Progenitor cell of endocrine pancreas (in vitro differentiated cells): ENCODE measurements at regions not wholly inside any gene's neighbourhood (a gene's known extent, or its start where the extent isn't known, plus 50 kb on each side); places are given as distances from the start of the nearest gene placed in this dataset.

Experiments used
- DNase-seq: peaks from one replicate; pipeline ENCODE4 v3.0.0; 2021; ENCODE audit warnings: low spot score; ENCODE audit not compliant: unreplicated experiment
- H3K27ac Mint-ChIP-seq: 2 replicates; pipeline ENCODE4 v1.8.0; 2021; ENCODE audit warnings: mild to moderate bottlenecking, moderate library complexity, mixed read lengths
- H3K27me3 Mint-ChIP-seq: 2 replicates; pipeline ENCODE4 v1.8.0; 2021; ENCODE audit warnings: mixed read lengths
- H3K36me3 Mint-ChIP-seq: 2 replicates; pipeline ENCODE4 v1.8.0; 2022; ENCODE audit warnings: mixed read lengths; ENCODE audit not compliant: insufficient read depth
- H3K4me1 Mint-ChIP-seq: 2 replicates; pipeline ENCODE4 v1.8.0; 2021; ENCODE audit warnings: low read depth, mixed read lengths
- H3K4me3 Mint-ChIP-seq: 2 replicates; pipeline ENCODE4 v1.8.0; 2021; ENCODE audit warnings: low read depth, mild to moderate bottlenecking, moderate library complexity, mixed read lengths
- H3K9me3 Mint-ChIP-seq: 2 replicates; pipeline ENCODE4 v1.8.0; 2021; ENCODE audit warnings: low read depth, mixed read lengths
- CTCF ChIP-seq: fragments of 200-600 bp; sonication (generic); IDR thresholded peaks from one replicate; pipeline ENCODE4 v1.5.0; 2021; ENCODE audit warnings: antibody characterized with exemption, mild to moderate bottlenecking; ENCODE audit not compliant: unreplicated experiment

- DNase-seq, result no peak
- Mint-ChIP-seq H3K27me3 (no peaks in the 10 kb centered on the region), H3K4me1 (no peaks in the 10 kb centered on the region), H3K4me3 (no peak overlapping the region), H3K36me3 (no peaks in the 10 kb centered on the region), H3K27ac (no peak overlapping the region), H3K9me3 (peaks cover 7% of the 10 kb centered on the region)
- no peak for TF ChIP-seq CTCF
Measured at GRCh38 chr14:81952917-81953316, 419.3 kb upstream of the SEL1L start.

GRCh38 chr14:81953419-81953818 lies 419.8 kb upstream of the SEL1L start:
- H3K9me3 Mint-ChIP-seq, result peaks cover 7% of the 10 kb centered on the region
- no peak overlapping the region for H3K27ac Mint-ChIP-seq
- H3K36me3 Mint-ChIP-seq, result no peaks in the 10 kb centered on the region
- no peak for TF ChIP-seq CTCF
- no peak overlapping the region for H3K4me3 Mint-ChIP-seq
- H3K4me1 Mint-ChIP-seq, result no peaks in the 10 kb centered on the region
- no peak for DNase-seq
- no peaks in the 10 kb centered on the region for H3K27me3 Mint-ChIP-seq

GRCh38 chr14:81955123-81955522 lies 421.5 kb upstream of the SEL1L start:
- Mint-ChIP-seq H3K4me1 (no peaks in the 10 kb centered on the region), H3K27ac (no peak overlapping the region), H3K9me3 (peaks cover 10% of the 10 kb centered on the region), H3K36me3 (no peaks in the 10 kb centered on the region), H3K4me3 (no peak overlapping the region), H3K27me3 (no peaks in the 10 kb centered on the region)
- DNase-seq, result no peak
- TF ChIP-seq CTCF, result no peak

- no peak overlapping the region for H3K27ac Mint-ChIP-seq
- no peaks in the 10 kb centered on the region for H3K4me1 Mint-ChIP-seq
- no peak for TF ChIP-seq CTCF
- no peaks in the 10 kb centered on the region for H3K27me3 Mint-ChIP-seq
- DNase-seq, result no peak
- no peak overlapping the region for H3K4me3 Mint-ChIP-seq
- no peaks in the 10 kb centered on the region for H3K36me3 Mint-ChIP-seq
- H3K9me3 Mint-ChIP-seq, result peaks cover 3% of the 10 kb centered on the region
Measured at GRCh38 chr14:81960781-81961180, 427.1 kb upstream of the SEL1L start.

- no peak for DNase-seq
- Mint-ChIP-seq H3K4me1 (no peaks in the 10 kb centered on the region), H3K27ac (no peak overlapping the region), H3K4me3 (no peak overlapping the region), H3K9me3 (peaks cover 16% of the 10 kb centered on the region), H3K36me3 (no peaks in the 10 kb centered on the region), H3K27me3 (no peaks in the 10 kb centered on the region)
- TF ChIP-seq CTCF, result no peak
Measured at GRCh38 chr14:81963846-81964245, 430.2 kb upstream of the SEL1L start.

- no peaks in the 10 kb centered on the region for H3K4me1 Mint-ChIP-seq
- peaks cover 21% of the 10 kb centered on the region for H3K9me3 Mint-ChIP-seq
- no peak for DNase-seq
- no peak for TF ChIP-seq CTCF
- no peak overlapping the region for H3K4me3 Mint-ChIP-seq
- no peak overlapping the region for H3K27ac Mint-ChIP-seq
- no peaks in the 10 kb centered on the region for H3K27me3 Mint-ChIP-seq
- H3K36me3 Mint-ChIP-seq, result no peaks in the 10 kb centered on the region
Measured at GRCh38 chr14:81970307-81970706, 436.7 kb upstream of the SEL1L start.
